ENCODE measurements at regions not wholly inside any gene's neighbourhood (a gene's known extent, or its start where the extent isn't known, plus 50 kb on each side); places are given as distances from the start of the nearest gene placed in this dataset.

DNA sequence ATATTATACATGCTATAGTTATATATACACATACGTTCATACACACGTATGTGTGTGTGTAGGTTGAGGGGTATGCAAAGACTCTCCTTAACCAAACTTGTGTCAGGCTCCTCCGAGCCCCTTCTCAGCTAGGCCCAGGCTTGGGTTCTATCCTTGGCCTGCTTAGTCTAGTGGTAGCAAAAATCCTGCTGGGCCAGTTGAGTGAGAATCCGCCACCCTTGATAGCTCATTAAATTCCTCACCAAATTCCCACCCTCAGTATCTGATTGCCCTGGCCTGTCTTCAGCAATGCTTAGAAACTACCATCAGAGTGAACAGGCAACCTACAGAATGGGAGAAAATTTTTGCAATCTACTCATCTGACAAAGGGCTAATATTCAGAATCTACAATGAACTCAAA, 126.5 kb downstream of the TSN start:
- no peak for TF ChIP-seq EZH2 (IDR thresholded peaks at IDR 0.05; ENCODE audit: borderline replicate concordance, insufficient read depth, low read depth, low read length, poor library complexity, severe bottlenecking)
- no peak for TF ChIP-seq CTCF (IDR thresholded peaks at IDR 0.05)
- no peaks in the 10 kb centered on the region for H3K4me1 ChIP-seq (ENCODE audit: control insufficient read depth in 2 of 2, insufficient read depth in 2 of 2, low read length in 2 of 2)
- Mint-ChIP-seq H3K9me3 (ENCODE audit: insufficient read depth) (no peaks in the 10 kb centered on the region), H3K4me3 (no peak overlapping the region), H3K27me3 (peaks cover 14% of the 10 kb centered on the region), H3K27ac (no peak overlapping the region), H3K4me1 (no peaks in the 10 kb centered on the region)
- H3K9ac ChIP-seq (ENCODE audit: low read length), result no peak overlapping the region
- CTCF ChIA-PET, result no interaction called here
- ATAC-seq (ENCODE audit: low read depth) (no peak), DNase-seq (no peak)
- no peak overlapping the region for H2AFZ ChIP-seq (ENCODE audit: insufficient read depth, low read depth, low read length, poor library complexity, severe bottlenecking)
- 100% methylated on average over 2 of the region's 4 CpGs for WGBS (ENCODE audit: insufficient coverage)
- H4K20me1 ChIP-seq (ENCODE audit: control insufficient read depth, insufficient read depth, low read length, poor library complexity, severe bottlenecking), result no peaks in the 10 kb centered on the region
- H3K4me2 ChIP-seq (replicated peaks; ENCODE audit: low read depth, low read length, poor library complexity, severe bottlenecking), result no peak overlapping the region
- no peaks in the 10 kb centered on the region for H3K36me3 ChIP-seq (replicated peaks in 1 of 2; ENCODE audit: control extremely low read depth in 1 of 2, control insufficient read depth in 1 of 2, extremely low read depth in 1 of 2, insufficient read depth in 2 of 2, low read length in 1 of 2)
- H3K27ac ChIP-seq (ENCODE audit: low read length in 2 of 2), result no peak overlapping the region
- intact Hi-C loops (cut with micrococcal nuclease), result no loop called here
- H3K9me3 ChIP-seq (ENCODE audit: control extremely low read depth in 1 of 3, control insufficient read depth in 2 of 3, insufficient read depth in 1 of 3, low read length in 2 of 3), result peaks cover 0 to 5% (median 0%) of the 10 kb centered on the region in 3 donors
- no peak overlapping the region for H3K4me3 ChIP-seq (ENCODE audit: control extremely low read depth in 1 of 5, extremely low read depth in 1 of 5, insufficient read depth in 1 of 5, low read depth in 2 of 5, low read length in 4 of 5)
- H3K79me2 ChIP-seq (ENCODE audit: control insufficient read depth, insufficient read depth, low read length), result no peaks in the 10 kb centered on the region
- POLR2A ChIA-PET, result no interaction called here
- no peaks in the 10 kb centered on the region for H3K27me3 ChIP-seq (replicated peaks in 1 of 4; ENCODE audit: control extremely low read depth in 1 of 4, control insufficient read depth in 3 of 4, insufficient read depth in 4 of 4, low read length in 3 of 4)

- POLR2A ChIA-PET, result no interaction called here
- Histone ChIP-seq H3K4me2 (replicated peaks; ENCODE audit: low read depth, low read length, poor library complexity, severe bottlenecking) (no peak overlapping the region), H3K79me2 (ENCODE audit: control insufficient read depth, insufficient read depth, low read length) (no peaks in the 10 kb centered on the region), H3K4me3 (ENCODE audit: control extremely low read depth in 1 of 5, extremely low read depth in 1 of 5, insufficient read depth in 1 of 5, low read depth in 2 of 5, low read length in 4 of 5) (no peak overlapping the region), H3K27me3 (replicated peaks in 1 of 4; ENCODE audit: control extremely low read depth in 1 of 4, control insufficient read depth in 3 of 4, insufficient read depth in 4 of 4, low read length in 3 of 4) (no peaks in the 10 kb centered on the region), H3K9me3 (ENCODE audit: control extremely low read depth in 1 of 3, control insufficient read depth in 2 of 3, insufficient read depth in 1 of 3, low read length in 2 of 3) (peaks cover 0 to 5% (median 0%) of the 10 kb centered on the region in 3 donors), H3K9ac (ENCODE audit: low read length) (no peak overlapping the region), H4K20me1 (ENCODE audit: control insufficient read depth, insufficient read depth, low read length, poor library complexity, severe bottlenecking) (no peaks in the 10 kb centered on the region), H3K27ac (ENCODE audit: low read length in 2 of 2) (no peak overlapping the region), H3K4me1 (ENCODE audit: control insufficient read depth in 2 of 2, insufficient read depth in 2 of 2, low read length in 2 of 2) (no peaks in the 10 kb centered on the region), H2AFZ (ENCODE audit: insufficient read depth, low read depth, low read length, poor library complexity, severe bottlenecking) (no peak overlapping the region), H3K36me3 (replicated peaks in 1 of 2; ENCODE audit: control extremely low read depth in 1 of 2, control insufficient read depth in 1 of 2, extremely low read depth in 1 of 2, insufficient read depth in 2 of 2, low read length in 1 of 2) (no peaks in the 10 kb centered on the region)
- DNase-seq, result no peak
- Mint-ChIP-seq H3K9me3 (ENCODE audit: insufficient read depth) (no peaks in the 10 kb centered on the region), H3K27ac (no peak overlapping the region), H3K4me1 (no peaks in the 10 kb centered on the region), H3K4me3 (no peak overlapping the region), H3K27me3 (peaks cover 18% of the 10 kb centered on the region)
- TF ChIP-seq CTCF (IDR thresholded peaks at IDR 0.05) (no peak), EZH2 (IDR thresholded peaks at IDR 0.05; ENCODE audit: borderline replicate concordance, insufficient read depth, low read depth, low read length, poor library complexity, severe bottlenecking) (no peak)
- intact Hi-C loops (cut with micrococcal nuclease), result no loop called here
- ATAC-seq (ENCODE audit: low read depth), result no peak
- 100% methylated on average over 1 of the region's 3 CpGs for WGBS (ENCODE audit: insufficient coverage)
- CTCF ChIA-PET, result no interaction called here
Observed at GRCh38 chr2:121884078-121884477, 128.6 kb downstream of the TSN start.
